Heart left ventricle (tissue), 16 donors: ENCODE measurements at regions not wholly inside any gene's neighbourhood (a gene's known extent, or its start where the extent isn't known, plus 50 kb on each side); places are given as distances from the start of the nearest gene placed in this dataset.

Experiments used
- ATAC-seq, 4 donors: fragments of 200-7000 bp; cut with Tn5 transposase; one replicate each; pipeline ENCODE4 v1.9.1; 2020 to 2022; ENCODE audit warnings: moderate library complexity in 4 of 4, mild to moderate bottlenecking in 3 of 4, moderate number of reproducible peaks in 1 of 4
- DNase-seq, 5 donors: peaks; one replicate each; pipeline ENCODE4 v3.0.0-alpha.2; 2020
- H3K27ac ChIP-seq, 12 donors: fragments of 200-600 bp; sonication (generic) in 4 of 12; one replicate each; pipeline versions ENCODE4 v1.5.0 to v1.8.0; 2016 to 2022; ENCODE audit warnings: mild to moderate bottlenecking in 2 of 12
- H3K27me3 ChIP-seq, 9 donors: fragments of 200-600 bp; sonication (generic) in 2 of 9; one replicate each; pipeline versions ENCODE4 v1.5.1 to v1.8.0; 2016 to 2022; ENCODE audit warnings: mild to moderate bottlenecking in 3 of 9
- H3K36me3 ChIP-seq, 9 donors: fragments of 200-600 bp; sonication (generic) in 2 of 9; one replicate each; pipeline versions ENCODE4 v1.5.0 to v1.8.0; 2018 to 2022; ENCODE audit warnings: mild to moderate bottlenecking in 2 of 9
- H3K4me1 ChIP-seq, 12 donors: fragments of 200-600 bp; sonication (generic) in 4 of 12; one replicate each; pipeline versions ENCODE4 v1.5.0 to v1.8.0; 2016 to 2022; ENCODE audit warnings: mild to moderate bottlenecking in 3 of 12
- H3K4me3 ChIP-seq, 12 donors: fragments of 200-600 bp; sonication (generic) in 4 of 12; one replicate each; pipeline versions ENCODE4 v1.5.0 to v1.8.0; 2017 to 2022; ENCODE audit warnings: mild to moderate bottlenecking in 9 of 12, moderate library complexity in 4 of 12
- H3K9me3 ChIP-seq, 12 donors: fragments of 200-600 bp; sonication (generic) in 4 of 12; one replicate each; pipeline versions ENCODE4 v1.5.0 to v1.8.0; 2016 to 2022; ENCODE audit warnings: mild to moderate bottlenecking in 1 of 12
- POLR2A ChIP-seq, 2 donors: fragments of 450-650 bp; IDR thresholded peaks; one replicate each; pipeline ENCODE4 v1.6.1; 2017; ENCODE audit warnings: antibody characterized with exemption in 2 of 2, mild to moderate bottlenecking in 2 of 2, moderate library complexity in 2 of 2
- WGBS, 4 donors: extraction: QIAGEN DNeasy Blood & Tissue Kit in 2 of 4; methylation state at CpG; one replicate each; pipeline versions ENCODE4 v1.1.5 to v1.1.7; 2013 to 2018; 5-methylcytosine and 5-hydroxymethylcytosine counted together
- intact Hi-C, 10 donors: fragments of 100-400 bp; cut with DNase I; formaldehyde crosslinking; loops; one replicate each; pipeline versions ENCODE4 v1.11.1 to v1.14.2; 2022
- TF ChIP-seq, protein P1 (sequence below), 12 donors: fragments of 200-600 bp; sonication (generic) in 4 of 12; IDR thresholded peaks; one replicate each; pipeline versions ENCODE4 v1.5.0 to v1.8.0; 2018 to 2022; ENCODE audit warnings: antibody characterized with exemption in 12 of 12, mild to moderate bottlenecking in 5 of 12
- donor health status: ischemic (EF 13 %, LVEDD 7.1; RV severe dilation, severe dysfunction).
- donor health status: healthy with polysubstance abuse.
- donor health status: DM: no; HTN: yes; CAD: no.
- donor health status: DM: no; HTN: no; CAD: no.
- donor health status: ischemic (EF 25% LVEDD 6.9; RV normal size, moderate dysfunction).
- donor health status: ischemic (EF 25% LVEDD 5.7; RV mildly dilated, moderate dysfunction).
- donor health status: healthy.
- donor health status: DM: yes; HTN: yes; CAD: no.
- donor health status: ischemic (EF 35%, LVEDD 5.7; RV mildly dilated, moderate dysfunction).
- donor health status: nonischemic (EF 11% LVEDD 7.7; RV severe dilation, severe dysfunction).
- donor health status: DM: yes; HTN: yes; CAD: no.
- donor health status: PGD.
- donor health status: ischemic (EF 29% LVEDD 5.4; RV normal size, mild dysfunction).
- donor health status: nonischemic (EF 23%, LVEDD 6.1; RV moderate dilation, normal function).

DNA sequence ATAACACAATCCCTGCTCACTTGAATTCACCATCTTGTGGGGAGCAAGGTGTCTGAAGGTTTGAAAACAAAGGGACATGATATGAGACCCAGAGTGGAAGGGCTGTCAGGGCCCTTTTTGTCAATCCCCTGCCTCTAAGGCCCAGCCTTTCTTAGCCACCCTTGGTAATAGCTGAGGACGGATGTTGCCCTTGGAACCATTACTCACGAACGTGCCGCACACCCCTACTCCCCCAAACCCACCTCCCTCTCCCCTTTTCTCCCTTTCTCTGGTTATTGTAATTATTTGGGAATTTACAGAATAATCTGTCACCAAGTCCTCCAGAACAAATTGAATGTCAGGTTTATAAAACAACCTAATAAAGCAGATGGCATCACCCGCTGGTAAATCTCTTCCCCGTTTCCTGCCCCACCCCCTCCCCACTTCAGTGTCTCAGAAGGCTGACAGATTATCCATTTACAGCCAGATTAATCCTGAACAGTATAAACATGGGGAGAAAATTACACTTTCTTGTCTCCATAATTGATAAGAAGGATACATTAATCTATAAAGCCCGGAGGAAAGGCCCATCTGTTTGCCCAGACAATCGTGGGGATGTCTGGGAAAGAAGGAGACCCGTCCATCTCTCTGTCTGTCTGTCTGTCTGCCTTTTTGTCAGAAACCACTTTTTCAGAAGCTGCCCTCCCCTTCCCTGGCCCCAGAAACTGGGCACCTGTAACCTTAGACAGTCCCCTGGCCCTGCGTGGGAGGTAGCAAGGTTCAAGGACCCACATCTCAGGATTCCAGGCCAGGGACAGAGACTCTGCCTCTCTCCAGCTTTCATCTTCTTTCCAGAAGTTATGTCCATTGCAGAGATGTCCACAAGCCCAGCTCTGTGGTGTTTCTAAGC is 60.6 kb upstream of the CD34 start:
- Histone ChIP-seq H3K4me3 (no peak overlapping the region), H3K9me3 (no peaks in the 10 kb centered on the region), H3K27ac (no peak overlapping the region), H3K27me3 (no peaks in the 10 kb centered on the region), H3K4me1 (peaks cover 0 to 5% (median 0%) of the 10 kb centered on the region in 12 donors), H3K36me3 (no peaks in the 10 kb centered on the region)
- intact Hi-C loops = loop anchor here in 1 of 10 donors (2.0 kb wide), 1 partner anchor 23 kb away; no protein-coding TSS in a partner anchor
- WGBS, 4 donors = 80 to 87% (median 84%) methylated on average over 10 of the region's 10 CpGs
- DNase-seq (no peak), ATAC-seq (no peak)
- TF ChIP-seq, protein P1, sequence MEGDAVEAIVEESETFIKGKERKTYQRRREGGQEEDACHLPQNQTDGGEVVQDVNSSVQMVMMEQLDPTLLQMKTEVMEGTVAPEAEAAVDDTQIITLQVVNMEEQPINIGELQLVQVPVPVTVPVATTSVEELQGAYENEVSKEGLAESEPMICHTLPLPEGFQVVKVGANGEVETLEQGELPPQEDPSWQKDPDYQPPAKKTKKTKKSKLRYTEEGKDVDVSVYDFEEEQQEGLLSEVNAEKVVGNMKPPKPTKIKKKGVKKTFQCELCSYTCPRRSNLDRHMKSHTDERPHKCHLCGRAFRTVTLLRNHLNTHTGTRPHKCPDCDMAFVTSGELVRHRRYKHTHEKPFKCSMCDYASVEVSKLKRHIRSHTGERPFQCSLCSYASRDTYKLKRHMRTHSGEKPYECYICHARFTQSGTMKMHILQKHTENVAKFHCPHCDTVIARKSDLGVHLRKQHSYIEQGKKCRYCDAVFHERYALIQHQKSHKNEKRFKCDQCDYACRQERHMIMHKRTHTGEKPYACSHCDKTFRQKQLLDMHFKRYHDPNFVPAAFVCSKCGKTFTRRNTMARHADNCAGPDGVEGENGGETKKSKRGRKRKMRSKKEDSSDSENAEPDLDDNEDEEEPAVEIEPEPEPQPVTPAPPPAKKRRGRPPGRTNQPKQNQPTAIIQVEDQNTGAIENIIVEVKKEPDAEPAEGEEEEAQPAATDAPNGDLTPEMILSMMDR (IDR thresholded peaks at IDR 0.05) = no peak
- TF ChIP-seq POLR2A (IDR thresholded peaks at IDR 0.05) = no peak

DNA sequence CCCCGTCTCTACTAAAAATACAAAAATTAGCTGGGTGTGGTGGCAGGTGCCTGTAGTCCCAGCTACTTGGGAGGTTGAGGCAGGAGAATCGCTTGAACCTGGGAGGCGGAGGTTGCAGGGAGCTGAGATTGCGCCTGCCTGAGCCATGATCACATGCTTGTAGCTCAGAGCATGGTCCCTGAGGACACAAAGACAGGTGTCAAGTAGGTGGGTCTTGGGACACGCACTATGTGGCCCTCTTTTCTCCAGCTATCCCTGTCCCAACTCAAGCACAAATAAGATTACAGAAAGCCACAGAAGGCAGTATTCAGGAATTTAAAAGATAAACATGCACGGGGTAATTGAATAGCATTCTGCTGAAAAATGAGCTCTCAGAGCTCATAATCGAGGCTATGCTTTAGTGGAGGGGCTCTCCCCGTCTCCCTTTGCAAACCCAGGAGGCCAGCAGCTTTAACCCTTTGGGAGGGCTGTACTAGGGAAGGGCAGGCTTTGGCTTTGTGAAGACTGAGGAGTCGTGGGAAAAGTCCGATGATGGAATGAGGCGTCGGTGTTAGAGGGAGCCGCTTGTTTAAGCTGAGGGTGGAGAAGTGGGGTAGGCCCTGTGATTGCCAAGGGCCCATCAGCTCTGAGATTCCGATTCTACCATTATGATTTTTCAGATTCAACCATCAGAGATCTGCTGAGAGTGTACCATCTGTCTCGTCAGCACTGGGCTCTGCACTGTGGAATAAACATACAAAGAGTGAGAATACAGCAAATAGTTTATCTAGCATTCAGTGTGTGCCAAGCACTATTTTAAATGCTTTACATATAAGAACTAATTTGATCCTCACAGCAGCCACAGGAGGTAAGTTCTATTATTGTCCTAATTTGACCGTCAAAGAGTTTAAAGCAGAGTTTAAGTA is 59.7 kb upstream of the CD34 start:
- intact Hi-C loops = no loop called here
- TF ChIP-seq, protein P1 (IDR thresholded peaks at IDR 0.05) = no peak
- no peak for TF ChIP-seq POLR2A (IDR thresholded peaks at IDR 0.05)
- H3K4me1 ChIP-seq = peaks cover 0 to 5% (median 0%) of the 10 kb centered on the region in 12 donors
- ATAC-seq (no peak), DNase-seq (no peak)
- no peak overlapping the region for H3K27ac ChIP-seq
- no peaks in the 10 kb centered on the region for H3K9me3 ChIP-seq
- no peaks in the 10 kb centered on the region for H3K36me3 ChIP-seq
- no peaks in the 10 kb centered on the region for H3K27me3 ChIP-seq
- 82 to 85% (median 83%) methylated on average over 16 of the region's 16 CpGs for WGBS, 4 donors
- no peak overlapping the region for H3K4me3 ChIP-seq

DNA sequence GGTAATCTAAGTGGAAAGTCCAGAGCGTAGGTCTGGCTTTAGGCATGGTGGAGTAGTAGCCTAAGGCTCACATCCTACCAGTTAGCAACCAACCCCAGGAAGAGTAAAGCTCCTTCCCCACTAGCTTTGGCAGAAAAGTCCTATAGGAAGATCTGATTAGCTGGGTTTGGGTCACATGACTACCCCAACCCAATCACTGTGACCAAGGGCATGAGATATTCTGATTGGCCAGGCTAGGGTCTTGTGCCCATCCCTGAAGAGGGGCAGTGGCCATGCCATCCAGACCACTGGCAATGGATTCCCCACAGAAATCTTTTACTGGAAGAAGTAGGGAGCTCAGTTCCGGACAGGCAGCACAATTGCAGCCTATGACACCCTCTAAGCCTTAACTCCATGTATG is 58.6 kb upstream of the CD34 start:
- TF ChIP-seq, protein P1 (IDR thresholded peaks at IDR 0.05) = no peak
- TF ChIP-seq POLR2A (IDR thresholded peaks at IDR 0.05) = no peak
- intact Hi-C loops = loop anchor here in 1 of 10 donors (10.0 kb wide), 1 partner anchor 145 kb away; no protein-coding TSS in a partner anchor
- 83 to 97% (median 95%) methylated on average over 2 of the region's 2 CpGs for WGBS, 4 donors

More for the DNA sequence above, 58.6 kb upstream of the CD34 start:
- Histone ChIP-seq H3K9me3 (no peaks in the 10 kb centered on the region), H3K36me3 (no peaks in the 10 kb centered on the region), H3K4me3 (no peak overlapping the region), H3K27ac (no peak overlapping the region), H3K27me3 (no peaks in the 10 kb centered on the region), H3K4me1 (peaks cover 0 to 13% (median 2%) of the 10 kb centered on the region in 12 donors)
- no peak for ATAC-seq
- no peak for DNase-seq
